Neural progenitor cell (in vitro differentiated cells): ENCODE measurements at regions not wholly inside any gene's neighbourhood (a gene's known extent, or its start where the extent isn't known, plus 50 kb on each side); places are given as distances from the start of the nearest gene placed in this dataset.
"Not testable (repeated sequence)": the region's sequence is repeated elsewhere in the genome, so short reads cannot be mapped to it uniquely, and the experiment has no call there.

Experiments
- DNase-seq: peaks from one replicate; pipeline ENCODE4 v3.0.0-alpha.2; 2016; ENCODE audit warnings: low spot score
- H2AFZ ChIP-seq: fragments of 200-600 bp; sonication (generic); replicated peaks from 2 replicates; pipeline ENCODE4 v1.6.1; 2016; ENCODE audit warnings: antibody characterized with exemption
- H3F3A ChIP-seq: fragments of 200-600 bp; sonication (generic); 2 replicates; pipeline ENCODE4 v1.6.1; 2016; ENCODE audit warnings: antibody characterized with exemption, low read depth
- H3K27ac ChIP-seq: fragments of 200-600 bp; sonication (generic); 2 replicates; pipeline ENCODE4 v1.5.1; 2016; ENCODE audit warnings: mild to moderate bottlenecking
- H3K27me3 ChIP-seq: fragments of 200-600 bp; sonication (generic); 2 replicates; pipeline ENCODE4 v1.6.1; 2016; ENCODE audit warnings: mild to moderate bottlenecking, moderate library complexity
- H3K36me3 ChIP-seq: fragments of 200-600 bp; sonication (generic); 2 replicates; pipeline ENCODE4 v1.5.1; 2016
- H3K4me1 ChIP-seq: fragments of 200-600 bp; sonication (generic); 2 replicates; pipeline ENCODE4 v1.6.1; 2016; ENCODE audit warnings: mixed run types
- H3K4me2 ChIP-seq: fragments of 200-600 bp; sonication (generic); 2 replicates; pipeline ENCODE4 v1.6.1; 2016
- H3K4me3 ChIP-seq: fragments of 200-600 bp; sonication (generic); 2 replicates; pipeline ENCODE4 v1.5.1; 2016
- H3K79me2 ChIP-seq: fragments of 200-600 bp; sonication (generic); 2 replicates; pipeline ENCODE4 v1.6.1; 2016; ENCODE audit warnings: low read depth
- H3K9ac ChIP-seq: fragments of 200-600 bp; sonication (generic); 2 replicates; pipeline ENCODE4 v1.6.1; 2016
- H3K9me3 ChIP-seq: fragments of 200-600 bp; sonication (generic); 2 replicates; pipeline ENCODE4 v1.5.1; 2016; ENCODE audit warnings: low read depth
- H4K20me1 ChIP-seq: fragments of 200-600 bp; sonication (generic); 2 replicates; pipeline ENCODE4 v1.6.1; 2016; ENCODE audit warnings: low read depth
- H3K27ac Mint-ChIP-seq: 3 replicates; pipeline ENCODE4 v1.8.0; 2021; ENCODE audit warnings: mixed read lengths
- H3K27me3 Mint-ChIP-seq: 2 replicates; pipeline ENCODE4 v1.8.0; 2022; ENCODE audit warnings: low read depth, mild to moderate bottlenecking, inconsistent platforms, moderate library complexity, mixed read lengths; ENCODE audit not compliant: insufficient read depth
- H3K36me3 Mint-ChIP-seq: 3 replicates; pipeline ENCODE4 v1.8.0; 2021; ENCODE audit warnings: mixed read lengths
- H3K4me1 Mint-ChIP-seq: 3 replicates; pipeline ENCODE4 v1.8.0; 2021; ENCODE audit warnings: mixed read lengths
- H3K4me3 Mint-ChIP-seq: 3 replicates; pipeline ENCODE4 v1.8.0; 2021; ENCODE audit warnings: mild to moderate bottlenecking, moderate library complexity, mixed read lengths
- H3K9me3 Mint-ChIP-seq: 3 replicates; pipeline ENCODE4 v1.8.0; 2020; ENCODE audit warnings: mixed read lengths
- EZH2 ChIP-seq: fragments of 200-600 bp; sonication (generic); IDR thresholded peaks from 2 replicates; pipeline ENCODE4 v1.6.1; 2017; ENCODE audit warnings: antibody characterized with exemption, mild to moderate bottlenecking, moderate library complexity
- EZH2phosphoT487 ChIP-seq: fragments of 200-600 bp; sonication (generic); IDR thresholded peaks from 2 replicates; pipeline ENCODE4 v1.6.1; 2017; ENCODE audit warnings: antibody characterized with exemption
- TF ChIP-seq, protein P1 (sequence below): fragments of 200-600 bp; sonication (generic); IDR thresholded peaks from 2 replicates; pipeline ENCODE4 v1.5.1; 2017; ENCODE audit warnings: antibody characterized with exemption, mild to moderate bottlenecking

DNA sequence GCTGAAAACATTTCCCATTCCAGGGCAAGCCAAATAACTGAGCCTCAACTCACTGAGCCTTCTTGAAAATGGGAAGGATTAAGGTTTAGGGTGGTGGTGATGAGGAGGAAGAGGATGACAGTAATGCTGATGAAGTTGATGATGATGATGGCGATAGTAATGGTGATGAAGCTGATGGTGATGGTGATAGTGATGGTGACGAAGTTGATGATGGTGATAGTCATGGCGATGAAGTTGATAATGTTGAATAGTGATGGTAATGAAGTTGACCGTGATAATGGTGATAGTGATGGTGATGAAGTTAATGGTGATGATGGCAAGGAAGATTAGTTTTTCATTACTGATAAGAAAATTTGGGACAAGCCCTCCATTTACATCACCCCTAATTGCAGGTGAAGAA lies 285.8 kb upstream of the DYNLRB2 start:
- Histone ChIP-seq H3F3A (peaks cover 4% of the 10 kb centered on the region), H3K79me2 (no peaks in the 10 kb centered on the region), H4K20me1 (no peaks in the 10 kb centered on the region), H3K36me3 (no peaks in the 10 kb centered on the region), H3K4me1 (peaks cover 17% of the 10 kb centered on the region), H3K9ac (no peak overlapping the region), H2AFZ (no peak overlapping the region), H3K27ac (no peak overlapping the region), H3K27me3 (no peaks in the 10 kb centered on the region), H3K4me2 (no peak overlapping the region), H3K9me3 (no peaks in the 10 kb centered on the region), H3K4me3 (no peak overlapping the region)
- H3K36me3 Mint-ChIP-seq: no peaks in the 10 kb centered on the region
- peaks cover 9% of the 10 kb centered on the region for H3K4me1 Mint-ChIP-seq
- no peak for TF ChIP-seq EZH2
- no peak for TF ChIP-seq EZH2phosphoT487
- TF ChIP-seq, protein P1, sequence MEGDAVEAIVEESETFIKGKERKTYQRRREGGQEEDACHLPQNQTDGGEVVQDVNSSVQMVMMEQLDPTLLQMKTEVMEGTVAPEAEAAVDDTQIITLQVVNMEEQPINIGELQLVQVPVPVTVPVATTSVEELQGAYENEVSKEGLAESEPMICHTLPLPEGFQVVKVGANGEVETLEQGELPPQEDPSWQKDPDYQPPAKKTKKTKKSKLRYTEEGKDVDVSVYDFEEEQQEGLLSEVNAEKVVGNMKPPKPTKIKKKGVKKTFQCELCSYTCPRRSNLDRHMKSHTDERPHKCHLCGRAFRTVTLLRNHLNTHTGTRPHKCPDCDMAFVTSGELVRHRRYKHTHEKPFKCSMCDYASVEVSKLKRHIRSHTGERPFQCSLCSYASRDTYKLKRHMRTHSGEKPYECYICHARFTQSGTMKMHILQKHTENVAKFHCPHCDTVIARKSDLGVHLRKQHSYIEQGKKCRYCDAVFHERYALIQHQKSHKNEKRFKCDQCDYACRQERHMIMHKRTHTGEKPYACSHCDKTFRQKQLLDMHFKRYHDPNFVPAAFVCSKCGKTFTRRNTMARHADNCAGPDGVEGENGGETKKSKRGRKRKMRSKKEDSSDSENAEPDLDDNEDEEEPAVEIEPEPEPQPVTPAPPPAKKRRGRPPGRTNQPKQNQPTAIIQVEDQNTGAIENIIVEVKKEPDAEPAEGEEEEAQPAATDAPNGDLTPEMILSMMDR: no peak
- no peak overlapping the region for H3K27ac Mint-ChIP-seq
- H3K9me3 Mint-ChIP-seq: no peaks in the 10 kb centered on the region
- H3K4me3 Mint-ChIP-seq: no peak overlapping the region
- no peak for DNase-seq
- peaks cover 2% of the 10 kb centered on the region for H3K27me3 Mint-ChIP-seq

DNA sequence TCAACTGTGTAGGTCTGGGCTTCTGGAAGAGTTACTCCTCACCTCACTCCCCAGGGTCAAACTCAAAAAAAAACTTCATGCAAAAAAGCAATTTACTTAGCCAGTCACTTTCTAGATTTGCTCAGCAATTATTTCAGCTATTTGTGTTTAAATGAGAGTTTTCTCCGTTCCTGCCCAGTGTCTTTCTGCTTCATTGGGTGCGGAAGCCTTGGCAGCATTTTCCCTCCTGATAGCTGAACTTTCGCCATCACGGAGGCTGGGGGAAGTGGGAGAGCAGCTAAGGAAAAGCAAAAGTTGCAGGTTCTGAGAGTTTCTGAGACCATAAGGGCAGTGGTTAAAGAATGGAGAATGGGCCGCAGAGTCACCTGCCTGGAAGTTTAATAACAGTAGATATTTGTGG lies 287.1 kb upstream of the DYNLRB2 start:
- Histone ChIP-seq H3K9me3 (no peaks in the 10 kb centered on the region), H3K27me3 (no peaks in the 10 kb centered on the region), H3K9ac (no peak overlapping the region), H3K27ac (no peak overlapping the region), H3K4me1 (peaks cover 4% of the 10 kb centered on the region), H3K36me3 (no peaks in the 10 kb centered on the region), H2AFZ (peak overlapping the region; percentile 72), H3F3A (no peaks in the 10 kb centered on the region), H3K4me2 (no peak overlapping the region), H3K79me2 (no peaks in the 10 kb centered on the region), H3K4me3 (no peak overlapping the region), H4K20me1 (no peaks in the 10 kb centered on the region)
- no peaks in the 10 kb centered on the region for H3K4me1 Mint-ChIP-seq
- H3K27ac Mint-ChIP-seq: no peak overlapping the region
- DNase-seq: no peak
- peaks cover 4% of the 10 kb centered on the region for H3K27me3 Mint-ChIP-seq
- no peaks in the 10 kb centered on the region for H3K36me3 Mint-ChIP-seq
- TF ChIP-seq EZH2: no peak
- TF ChIP-seq EZH2phosphoT487: no peak
- TF ChIP-seq, protein P1: no peak
- no peaks in the 10 kb centered on the region for H3K9me3 Mint-ChIP-seq
- H3K4me3 Mint-ChIP-seq: no peak overlapping the region

DNA sequence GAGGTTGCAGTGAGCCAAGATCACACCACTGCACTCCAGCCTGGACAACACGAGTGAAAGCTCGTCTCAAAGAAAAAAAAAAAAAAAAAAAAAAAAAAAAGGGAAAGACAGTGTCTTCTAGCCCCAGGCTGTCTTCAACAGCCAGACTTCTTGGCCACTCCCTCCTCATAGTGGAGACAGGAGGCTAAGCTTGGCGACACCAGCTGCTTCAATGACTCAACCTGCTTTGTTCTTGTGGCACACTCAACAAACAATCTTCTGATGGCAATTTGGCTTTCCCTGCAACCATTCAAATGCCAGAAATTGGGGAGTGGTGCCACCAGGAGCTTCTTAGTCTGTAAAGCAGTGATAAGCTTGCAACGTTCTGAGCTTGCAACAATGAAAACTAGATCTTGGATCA lies 290.4 kb upstream of the DYNLRB2 start:
- H3K9ac ChIP-seq: no peak overlapping the region
- Mint-ChIP-seq H3K27me3 (peaks cover 2% of the 10 kb centered on the region), H3K9me3 (no peaks in the 10 kb centered on the region), H3K27ac (no peak overlapping the region), H3K36me3 (no peaks in the 10 kb centered on the region), H3K4me1 (no peaks in the 10 kb centered on the region), H3K4me3 (no peak overlapping the region)
- H3K27me3 ChIP-seq: no peaks in the 10 kb centered on the region
- H2AFZ ChIP-seq: no peak overlapping the region
- no peak for DNase-seq
- no peak overlapping the region for H3K4me2 ChIP-seq
- no peak overlapping the region for H3K27ac ChIP-seq
- H3K36me3 ChIP-seq: no peaks in the 10 kb centered on the region
- H3K9me3 ChIP-seq: no peaks in the 10 kb centered on the region
- no peaks in the 10 kb centered on the region for H4K20me1 ChIP-seq
- H3F3A ChIP-seq: no peaks in the 10 kb centered on the region
- no peaks in the 10 kb centered on the region for H3K79me2 ChIP-seq
- TF ChIP-seq, protein P1: no peak
- H3K4me3 ChIP-seq: no peak overlapping the region
- H3K4me1 ChIP-seq: no peaks in the 10 kb centered on the region

DNA sequence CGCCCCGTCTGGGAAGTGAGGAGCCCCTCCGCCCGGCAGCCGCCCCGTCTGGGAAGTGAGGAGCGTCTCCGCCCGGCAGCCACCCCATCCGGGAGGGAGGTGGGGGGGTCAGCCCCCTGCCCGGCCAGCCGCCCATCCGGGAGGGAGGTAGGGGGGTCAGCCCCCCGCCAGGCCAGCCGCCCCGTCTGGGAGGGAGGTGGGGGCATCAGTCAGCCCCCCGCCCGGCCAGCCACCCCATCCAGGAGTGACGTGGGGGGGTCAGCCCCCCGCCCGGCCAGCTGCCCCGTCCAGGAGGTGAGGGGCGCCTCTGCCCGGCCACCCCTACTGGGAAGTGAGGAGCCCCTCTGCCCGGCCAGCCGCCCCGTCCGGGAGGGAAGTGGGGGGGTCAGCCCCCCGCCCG lies 297.5 kb upstream of the DYNLRB2 start:
- not testable (repeated sequence) for H3K27me3 ChIP-seq, H2AFZ ChIP-seq, H3F3A ChIP-seq, H3K27ac Mint-ChIP-seq, H3K27me3 Mint-ChIP-seq, H3K27ac ChIP-seq, H3K4me1 Mint-ChIP-seq, H3K79me2 ChIP-seq, DNase-seq, H3K9ac ChIP-seq, H3K36me3 Mint-ChIP-seq, H3K4me2 ChIP-seq, H4K20me1 ChIP-seq, H3K4me1 ChIP-seq, H3K9me3 ChIP-seq, H3K4me3 Mint-ChIP-seq, H3K36me3 ChIP-seq, H3K4me3 ChIP-seq
- H3K9me3 Mint-ChIP-seq: peaks cover 15% of the 10 kb centered on the region

DNA sequence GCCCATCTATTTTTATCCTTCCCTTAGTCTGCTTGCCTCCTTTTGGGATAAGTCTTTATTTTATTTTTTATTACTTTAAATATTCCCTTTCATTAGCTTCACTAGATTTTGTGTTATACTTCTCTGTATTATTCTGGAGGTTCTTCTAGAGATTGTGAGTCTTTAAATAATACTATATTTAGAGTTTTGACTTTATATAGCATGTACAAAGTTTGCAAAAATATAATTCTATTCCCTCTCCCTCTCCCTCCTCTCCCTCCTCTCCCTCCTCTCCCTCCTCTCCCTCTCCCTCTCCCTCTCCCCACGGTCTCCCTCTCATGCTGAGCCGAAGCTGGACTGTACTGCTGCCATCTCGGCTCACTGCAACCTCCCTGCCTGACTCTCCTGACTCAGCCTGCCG lies 298.5 kb upstream of the DYNLRB2 start:
- H3K27me3 Mint-ChIP-seq, H3K27ac Mint-ChIP-seq, H3K36me3 ChIP-seq: not testable (repeated sequence)

More for the DNA sequence above, 298.5 kb upstream of the DYNLRB2 start:
- DNase-seq, H3F3A ChIP-seq, H3K79me2 ChIP-seq, H3K27me3 ChIP-seq, H3K4me2 ChIP-seq, H3K4me1 ChIP-seq, H3K9ac ChIP-seq, H3K4me3 Mint-ChIP-seq, H4K20me1 ChIP-seq, H3K9me3 ChIP-seq, H3K4me3 ChIP-seq, H2AFZ ChIP-seq, H3K4me1 Mint-ChIP-seq, H3K27ac ChIP-seq, H3K36me3 Mint-ChIP-seq: not testable (repeated sequence)
- peaks cover 17% of the 10 kb centered on the region for H3K9me3 Mint-ChIP-seq
